ENCODE measurements at regions not wholly inside any gene's neighbourhood (a gene's known extent, or its start where the extent isn't known, plus 50 kb on each side); places are given as distances from the start of the nearest gene placed in this dataset.

GRCh38 chrX:66915893-66916292, 277.0 kb upstream of the EDA2R start:
- no peak for TF ChIP-seq CTCF (conservative IDR thresholded peaks at IDR 0.05; ENCODE audit: low read depth, low read length)
- TF ChIP-seq RAD21 (IDR thresholded peaks at IDR 0.05; ENCODE audit: low read length): no peak
- TF ChIP-seq POLR2A (IDR thresholded peaks at IDR 0.05; ENCODE audit: low read depth, low read length): no peak
- TF ChIP-seq USF2 (IDR thresholded peaks at IDR 0.05; ENCODE audit: low read depth, low read length): no peak
- TF ChIP-seq ELK1 (IDR thresholded peaks at IDR 0.05; ENCODE audit: borderline replicate concordance, low read depth, low read length): no peak
- TF ChIP-seq RFX5 (IDR thresholded peaks at IDR 0.05; ENCODE audit: low read depth, low read length): no peak
- no peak for TF ChIP-seq MAZ (IDR thresholded peaks at IDR 0.05; ENCODE audit: borderline replicate concordance, low read depth, low read length)
- TF ChIP-seq FOS (IDR thresholded peaks at IDR 0.05; ENCODE audit: low read depth, low read length): no peak
- TF ChIP-seq CEBPB (IDR thresholded peaks at IDR 0.05; ENCODE audit: low read depth, low read length): no peak
